Trophoblast cell (in vitro differentiated cells and primary cell): ENCODE measurements at regions not wholly inside any gene's neighbourhood (a gene's known extent, or its start where the extent isn't known, plus 50 kb on each side); places are given as distances from the start of the nearest gene placed in this dataset.

Experiments used
- DNase-seq, 2 donors: peaks; one replicate each; pipeline ENCODE4 v3.0.0-alpha.2; 2016
- H2AFZ ChIP-seq: 2 replicates; pipeline ENCODE4 v1.6.1; 2013; ENCODE audit warnings: low read length, moderate library complexity, mild to moderate bottlenecking; ENCODE audit not compliant: insufficient read depth, poor library complexity
- H2AK5ac ChIP-seq: 2 replicates; pipeline ENCODE4 v1.6.1; 2013; ENCODE audit warnings: mild to moderate bottlenecking, low read length
- H2BK120ac ChIP-seq: 2 replicates; pipeline ENCODE4 v1.6.1; 2013; ENCODE audit warnings: low read length, mild to moderate bottlenecking, moderate library complexity; ENCODE audit not compliant: insufficient read depth, poor library complexity
- H2BK12ac ChIP-seq: 2 replicates; pipeline ENCODE4 v1.6.1; 2013; ENCODE audit warnings: mild to moderate bottlenecking, low read length, moderate library complexity
- H2BK5ac ChIP-seq: 2 replicates; pipeline ENCODE4 v1.6.1; 2013; ENCODE audit warnings: low read length, low read depth, moderate library complexity, mild to moderate bottlenecking; ENCODE audit not compliant: poor library complexity
- H3K14ac ChIP-seq: 2 replicates; pipeline ENCODE4 v1.6.1; 2013; ENCODE audit warnings: mild to moderate bottlenecking, low read length
- H3K18ac ChIP-seq: 2 replicates; pipeline ENCODE4 v1.6.1; 2013; ENCODE audit warnings: mild to moderate bottlenecking, low read length
- H3K23ac ChIP-seq: 2 replicates; pipeline ENCODE4 v1.6.1; 2013; ENCODE audit warnings: low read length
- H3K27ac ChIP-seq: 2 replicates; pipeline ENCODE4 v1.5.1; 2013; ENCODE audit warnings: low read depth, mild to moderate bottlenecking, inconsistent platforms, low read length, moderate library complexity
- H3K27me3 ChIP-seq: 2 replicates; pipeline ENCODE4 v1.6.1; 2013; ENCODE audit warnings: inconsistent platforms, mild to moderate bottlenecking, low read length, moderate library complexity; ENCODE audit not compliant: insufficient read depth
- H3K36me3 ChIP-seq, 2 experiments: 1 replicate in 1 of 2; 2 replicates in 1 of 2; pipeline ENCODE4 v1.6.1; 2013; ENCODE audit warnings: low read length in 2 of 2, mild to moderate bottlenecking in 2 of 2, moderate library complexity in 1 of 2; ENCODE audit not compliant: insufficient read depth in 2 of 2, control insufficient read depth in 1 of 2
- H3K4ac ChIP-seq: 2 replicates; pipeline ENCODE4 v1.6.1; 2013; ENCODE audit warnings: low read depth, mild to moderate bottlenecking, low read length, moderate library complexity
- H3K4me1 ChIP-seq, 2 experiments: 1 replicate in 1 of 2; 2 replicates in 1 of 2; pipeline ENCODE4 v1.6.1; 2013; ENCODE audit warnings: low read length in 2 of 2, mild to moderate bottlenecking in 2 of 2, moderate library complexity in 1 of 2; ENCODE audit not compliant: insufficient read depth in 2 of 2, control insufficient read depth in 1 of 2
- H3K4me2 ChIP-seq: 2 replicates; pipeline ENCODE4 v1.6.1; 2013; ENCODE audit warnings: inconsistent platforms, mild to moderate bottlenecking, low read length, moderate library complexity
- H3K4me3 ChIP-seq: 2 replicates; pipeline ENCODE4 v1.5.1; 2013; ENCODE audit warnings: mild to moderate bottlenecking, low read depth, low read length, inconsistent platforms
- H3K79me1 ChIP-seq: one replicate; pipeline ENCODE4 v1.6.1; 2013; ENCODE audit warnings: low read length
- H3K79me2 ChIP-seq: 2 replicates; pipeline ENCODE4 v1.6.1; 2013; ENCODE audit warnings: low read length, mild to moderate bottlenecking; ENCODE audit not compliant: control insufficient read depth, insufficient read depth, poor library complexity
- H3K9ac ChIP-seq: 2 replicates; pipeline ENCODE4 v1.6.1; 2013; ENCODE audit warnings: mild to moderate bottlenecking, low read length
- H3K9me3 ChIP-seq: 2 replicates; pipeline ENCODE4 v1.6.1; 2013; ENCODE audit warnings: low read depth, mild to moderate bottlenecking, control low read depth, inconsistent platforms, low read length; ENCODE audit not compliant: insufficient read depth
- H4K12ac ChIP-seq: 2 replicates; pipeline ENCODE4 v1.6.1; 2013; ENCODE audit warnings: low read depth, mild to moderate bottlenecking, low read length, moderate library complexity
- H4K8ac ChIP-seq: 2 replicates; pipeline ENCODE4 v1.6.1; 2013; ENCODE audit warnings: low read depth, mild to moderate bottlenecking, low read length, moderate library complexity
- H4K91ac ChIP-seq: one replicate; pipeline ENCODE4 v1.6.1; 2013; ENCODE audit warnings: low read depth, mild to moderate bottlenecking, low read length, moderate library complexity
- WGBS: extraction: QIAGEN DNeasy Blood & Tissue Kit; methylation state at CpG from one replicate; pipeline ENCODE4 v1.1.7; 2013; ENCODE audit warnings: missing lambda C conversion rate; ENCODE audit not compliant: insufficient read length, insufficient coverage; ENCODE audit errors: extremely low coverage; 5-methylcytosine and 5-hydroxymethylcytosine counted together

DNA sequence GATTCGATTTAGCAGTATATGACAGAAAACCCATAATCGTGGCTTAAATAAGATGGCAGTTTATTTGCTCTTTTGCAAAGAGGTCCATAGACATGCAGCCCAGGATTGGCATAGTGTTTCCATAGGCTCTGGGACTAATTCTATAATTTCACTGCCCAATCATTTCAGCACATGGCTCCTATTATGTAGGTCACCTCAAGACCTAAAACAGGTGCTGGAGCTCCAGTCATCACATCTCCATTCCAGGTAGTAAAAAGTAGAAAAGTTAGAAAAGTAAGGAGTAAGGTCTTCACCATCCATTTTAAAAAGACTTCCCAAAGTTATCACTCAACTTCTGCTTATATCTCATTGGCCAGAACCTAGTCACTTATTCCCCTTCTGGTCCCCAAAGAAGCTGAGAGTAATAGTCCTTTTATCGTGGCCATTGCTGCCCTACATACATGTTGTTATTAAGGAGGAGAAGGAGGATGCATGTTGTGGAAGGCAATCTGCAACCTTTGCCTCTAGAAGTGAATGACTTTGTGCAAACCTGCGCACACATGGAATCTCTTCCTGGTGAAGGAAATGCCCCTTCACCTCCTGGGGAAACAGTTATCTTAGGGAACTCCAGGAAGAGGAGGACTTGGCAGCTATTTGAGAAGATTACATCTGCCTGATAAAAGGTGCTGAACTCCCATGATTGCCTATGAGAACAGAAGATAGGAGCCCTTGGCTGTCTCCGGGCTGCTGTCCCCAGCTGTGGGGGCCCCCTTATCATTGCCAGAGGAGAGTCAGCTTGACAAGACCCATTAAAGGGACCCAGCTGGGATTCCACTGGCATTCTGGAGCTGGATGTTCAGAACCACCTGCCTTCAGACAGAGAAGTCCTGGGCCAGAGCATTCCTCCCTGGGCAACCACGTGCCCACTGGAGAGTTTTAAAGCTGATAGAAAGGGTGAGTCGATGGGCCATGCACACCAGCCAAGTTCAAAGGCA is 330.6 kb upstream of the ZMIZ1 start:
- no peaks in the 10 kb centered on the region for H3K36me3 ChIP-seq
- no peak for DNase-seq
- peaks cover 6% of the 10 kb centered on the region for H3K79me1 ChIP-seq
- peaks cover 6 to 16% of the 10 kb centered on the region in 2 experiments for H3K4me1 ChIP-seq
- H3K18ac ChIP-seq, result no peak overlapping the region
- no peak overlapping the region for H4K12ac ChIP-seq
- no peak overlapping the region for H2AK5ac ChIP-seq
- H3K4ac ChIP-seq, result no peak overlapping the region
- no peak overlapping the region for H3K14ac ChIP-seq
- H3K4me2 ChIP-seq, result no peak overlapping the region
- H4K91ac ChIP-seq, result no peak overlapping the region
- no peak overlapping the region for H3K27ac ChIP-seq
- H3K79me2 ChIP-seq, result no peaks in the 10 kb centered on the region
- H3K9me3 ChIP-seq, result peaks cover 2% of the 10 kb centered on the region
- no peak overlapping the region for H3K23ac ChIP-seq
- no peak overlapping the region for H4K8ac ChIP-seq
- H2AFZ ChIP-seq, result no peak overlapping the region
- H3K27me3 ChIP-seq, result no peaks in the 10 kb centered on the region
- no peak overlapping the region for H2BK12ac ChIP-seq
- H2BK120ac ChIP-seq, result no peak overlapping the region
- WGBS, result no CpG with 5 or more reads among the region's 7 CpGs
- H3K9ac ChIP-seq, result no peak overlapping the region
- no peak overlapping the region for H3K4me3 ChIP-seq
- no peak overlapping the region for H2BK5ac ChIP-seq

- Histone ChIP-seq H3K27me3 (no peaks in the 10 kb centered on the region), H2BK5ac (no peak overlapping the region), H3K9ac (no peak overlapping the region), H3K4me2 (no peak overlapping the region), H4K91ac (no peak overlapping the region), H4K8ac (no peak overlapping the region), H2AFZ (no peak overlapping the region), H3K9me3 (peaks cover 2% of the 10 kb centered on the region), H3K27ac (no peak overlapping the region), H3K4me1 (peaks cover 9 to 19% of the 10 kb centered on the region in 2 experiments), H2AK5ac (no peak overlapping the region), H4K12ac (no peak overlapping the region), H3K4me3 (no peak overlapping the region), H3K4ac (no peak overlapping the region), H3K79me2 (no peaks in the 10 kb centered on the region), H3K23ac (no peak overlapping the region), H3K36me3 (no peaks in the 10 kb centered on the region), H2BK12ac (no peak overlapping the region), H2BK120ac (no peak overlapping the region), H3K79me1 (peaks cover 8% of the 10 kb centered on the region), H3K18ac (no peak overlapping the region), H3K14ac (no peak overlapping the region)
- DNase-seq, result no peak
- no CpG with 5 or more reads among the region's 5 CpGs for WGBS
Measured at GRCh38 chr10:78738861-78739260, 329.9 kb upstream of the ZMIZ1 start.

- Histone ChIP-seq H4K8ac (no peak overlapping the region), H2BK120ac (no peak overlapping the region), H3K4ac (no peak overlapping the region), H2AK5ac (no peak overlapping the region), H2BK5ac (no peak overlapping the region), H3K4me2 (no peak overlapping the region), H3K23ac (no peak overlapping the region), H3K4me1 (peaks cover 10 to 23% of the 10 kb centered on the region in 2 experiments), H3K9ac (no peak overlapping the region), H2AFZ (no peak overlapping the region), H3K79me1 (peaks cover 8% of the 10 kb centered on the region), H3K79me2 (no peaks in the 10 kb centered on the region), H4K12ac (no peak overlapping the region), H3K14ac (no peak overlapping the region), H3K4me3 (peak overlapping the region; percentile 4), H3K18ac (no peak overlapping the region), H3K27me3 (no peaks in the 10 kb centered on the region), H3K36me3 (no peaks in the 10 kb centered on the region), H2BK12ac (no peak overlapping the region), H4K91ac (no peak overlapping the region), H3K27ac (no peak overlapping the region), H3K9me3 (peaks cover 2% of the 10 kb centered on the region)
- no peak for DNase-seq
- WGBS, result no CpG with 5 or more reads among the region's 4 CpGs
Measured at GRCh38 chr10:78739444-78740053, 329.2 kb upstream of the ZMIZ1 start.

DNA sequence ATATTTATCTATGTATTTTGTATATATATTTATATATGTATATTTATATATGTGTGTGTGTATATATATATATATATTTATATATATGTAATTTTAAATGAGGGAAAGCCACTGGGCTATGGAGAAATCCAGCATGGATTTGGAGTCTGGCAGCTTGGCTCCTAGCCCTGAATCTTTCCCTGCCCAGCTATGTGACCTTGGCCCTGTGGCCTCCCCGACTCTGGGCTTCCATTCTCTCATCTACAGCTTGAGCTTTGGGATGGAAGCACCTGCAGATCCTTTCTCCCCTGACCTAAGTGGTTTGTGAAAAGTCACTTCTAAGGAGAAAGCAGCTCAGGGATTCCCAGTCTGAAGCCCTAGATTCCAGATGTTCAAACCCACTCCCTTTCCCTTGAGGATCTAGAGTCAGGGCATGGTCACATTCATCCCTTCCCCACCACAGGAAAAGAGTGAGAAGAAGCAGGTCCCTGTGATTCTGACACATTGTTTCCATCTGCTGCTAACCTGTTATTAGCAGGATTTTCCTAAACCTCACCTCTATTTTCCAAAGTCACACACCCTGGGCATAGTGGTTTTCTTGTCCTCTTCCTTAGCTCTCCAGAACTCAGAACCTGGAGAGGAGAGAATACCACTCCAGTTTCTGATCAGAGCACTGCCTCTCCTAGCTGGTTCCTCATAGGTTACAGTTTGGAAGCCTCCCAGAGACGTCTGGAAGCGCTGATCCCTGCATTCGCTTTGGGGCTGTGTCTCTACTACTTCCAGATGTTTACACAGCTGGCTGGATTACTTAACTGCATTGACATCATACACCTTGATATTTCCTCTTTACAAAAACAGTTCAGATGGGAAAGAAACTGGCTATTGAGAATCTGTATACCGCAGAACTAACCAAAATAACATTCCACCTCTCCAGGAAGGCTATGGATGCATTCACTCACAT is 327.5 kb upstream of the ZMIZ1 start:
- peaks cover 16% of the 10 kb centered on the region for H3K79me1 ChIP-seq
- H2AFZ ChIP-seq, result no peak overlapping the region
- no peak overlapping the region for H3K23ac ChIP-seq
- H3K27me3 ChIP-seq, result no peaks in the 10 kb centered on the region
- no peak overlapping the region for H3K4ac ChIP-seq
- H3K9ac ChIP-seq, result no peak overlapping the region
- no peak overlapping the region for H3K27ac ChIP-seq
- peak overlapping the region; percentile 38 for H4K91ac ChIP-seq
- no peak overlapping the region for H3K4me3 ChIP-seq
- no CpG with 5 or more reads among the region's 5 CpGs for WGBS
- no peaks in the 10 kb centered on the region for H3K79me2 ChIP-seq
- H2AK5ac ChIP-seq, result no peak overlapping the region
- no peak overlapping the region for H4K12ac ChIP-seq
- H3K4me2 ChIP-seq, result no peak overlapping the region
- H3K9me3 ChIP-seq, result no peaks in the 10 kb centered on the region
- H3K18ac ChIP-seq, result no peak overlapping the region
- no peak overlapping the region for H2BK12ac ChIP-seq
- no peak overlapping the region for H2BK5ac ChIP-seq
- DNase-seq, result no peak
- H4K8ac ChIP-seq, result no peak overlapping the region
- no peak overlapping the region for H2BK120ac ChIP-seq
- no peak overlapping the region for H3K14ac ChIP-seq
- peaks cover 17 to 34% of the 10 kb centered on the region in 2 experiments for H3K4me1 ChIP-seq
- H3K36me3 ChIP-seq, result no peaks in the 10 kb centered on the region
